SU-DHL-6 (cell line): ENCODE measurements at regions not wholly inside any gene's neighbourhood (a gene's known extent, or its start where the extent isn't known, plus 50 kb on each side); places are given as distances from the start of the nearest gene placed in this dataset.

Experiments used
- H2AFZ ChIP-seq: fragments of 200-600 bp; sonication (generic); 2 replicates; pipeline ENCODE4 v1.6.1; 2014; ENCODE audit warnings: low read depth, mild to moderate bottlenecking, moderate library complexity, mixed read lengths, antibody characterized with exemption, low read length; ENCODE audit not compliant: severe bottlenecking
- H3F3A ChIP-seq: fragments of 200-600 bp; shearing (Covaris generic); 2 replicates; pipeline ENCODE4 v1.6.0; 2016; ENCODE audit warnings: antibody characterized with exemption, mild to moderate bottlenecking; ENCODE audit not compliant: insufficient read depth
- H3K27ac ChIP-seq: fragments of 200-600 bp; sonication (generic); 2 replicates; pipeline ENCODE4 v1.5.1; 2016; ENCODE audit warnings: low read depth, mild to moderate bottlenecking, low read length, moderate library complexity, mixed read lengths
- H3K27me3 ChIP-seq: fragments of 200-600 bp; sonication (generic), shearing (Covaris generic); 2 replicates; pipeline ENCODE4 v1.6.0; 2014; ENCODE audit warnings: mild to moderate bottlenecking, low read length
- H3K36me3 ChIP-seq: fragments of 200-600 bp; sonication (generic); 2 replicates; pipeline ENCODE4 v1.6.1; 2014; ENCODE audit warnings: mild to moderate bottlenecking, low read length, mixed read lengths
- H3K4me2 ChIP-seq: fragments of 300-600, 200-600 bp; shearing (Covaris generic), sonication (generic); 2 replicates; pipeline ENCODE4 v1.6.0; 2014; ENCODE audit warnings: low read length, low read depth, mild to moderate bottlenecking; ENCODE audit not compliant: poor library complexity, severe bottlenecking
- H3K4me3 ChIP-seq: fragments of 200-600 bp; sonication (generic); 2 replicates; pipeline ENCODE4 v1.5.1; 2014; ENCODE audit warnings: antibody characterized with exemption, low read length, mild to moderate bottlenecking, mixed read lengths; ENCODE audit not compliant: insufficient read depth, poor library complexity, severe bottlenecking
- H3K79me2 ChIP-seq: fragments of 200-600 bp; sonication (generic); 2 replicates; pipeline ENCODE4 v1.6.1; 2014; ENCODE audit warnings: mild to moderate bottlenecking, low read length, moderate library complexity; ENCODE audit not compliant: insufficient read depth
- H3K9ac ChIP-seq: fragments of 200-600 bp; sonication (generic); 2 replicates; pipeline ENCODE4 v1.7.0; 2014; ENCODE audit warnings: mild to moderate bottlenecking, low read length
- H3K9me2 ChIP-seq: fragments of 200-600 bp; sonication (generic); replicated peaks from 2 replicates; pipeline ENCODE4 v1.6.1; 2014; ENCODE audit warnings: low read length; ENCODE audit not compliant: insufficient read depth
- H3K9me3 ChIP-seq: fragments of 200-600 bp; sonication (generic); 2 replicates; pipeline ENCODE4 v1.6.1; 2014; ENCODE audit warnings: low read length, mixed read lengths; ENCODE audit not compliant: insufficient read depth
- H4K20me1 ChIP-seq: fragments of 200-600 bp; sonication (generic); 2 replicates; pipeline ENCODE4 v1.6.1; 2014; ENCODE audit warnings: low read depth, mild to moderate bottlenecking, antibody characterized with exemption, low read length, moderate library complexity, mixed read lengths
- CTCF ChIP-seq: fragments of 200-600 bp; sonication (generic); IDR thresholded peaks from one replicate; pipeline ENCODE4 v1.5.1; 2017; ENCODE audit warnings: antibody characterized with exemption, mild to moderate bottlenecking, low read length, moderate library complexity; ENCODE audit not compliant: insufficient read depth, poor library complexity, severe bottlenecking
- EZH2phosphoT487 ChIP-seq: fragments of 200-600 bp; sonication (generic), shearing (Covaris generic); conservative IDR thresholded peaks from 2 replicates; pipeline ENCODE4 v1.6.1; 2018; ENCODE audit warnings: mild to moderate bottlenecking, antibody characterized with exemption, low read length, moderate library complexity, mixed read lengths

GRCh38 chr6:113643407-113643770 lies 213.8 kb upstream of the MARCKS start:
- Histone ChIP-seq H4K20me1 (no peaks in the 10 kb centered on the region), H3K4me3 (no peak overlapping the region), H3K9me3 (no peaks in the 10 kb centered on the region), H3K9me2 (no peaks in the 10 kb centered on the region), H3K9ac (no peak overlapping the region), H2AFZ (no peak overlapping the region), H3K27ac (no peak overlapping the region), H3K79me2 (no peaks in the 10 kb centered on the region), H3K4me2 (no peak overlapping the region), H3F3A (no peaks in the 10 kb centered on the region), H3K36me3 (no peaks in the 10 kb centered on the region), H3K27me3 (no peaks in the 10 kb centered on the region)
- TF ChIP-seq EZH2phosphoT487 (no peak), CTCF (no peak)

GRCh38 chr6:113644861-113645575 lies 212.1 kb upstream of the MARCKS start:
- Histone ChIP-seq H3K27me3 (no peaks in the 10 kb centered on the region), H3K79me2 (no peaks in the 10 kb centered on the region), H3K4me2 (no peak overlapping the region), H2AFZ (no peak overlapping the region), H3K36me3 (no peaks in the 10 kb centered on the region), H4K20me1 (no peaks in the 10 kb centered on the region), H3K27ac (no peak overlapping the region), H3K9me2 (no peaks in the 10 kb centered on the region), H3K4me3 (no peak overlapping the region), H3K9ac (no peak overlapping the region), H3K9me3 (no peaks in the 10 kb centered on the region), H3F3A (no peaks in the 10 kb centered on the region)
- TF ChIP-seq CTCF (no peak), EZH2phosphoT487 (no peak)

GRCh38 chr6:113645576-113645970 lies 211.6 kb upstream of the MARCKS start:
- H3K36me3 ChIP-seq, result no peaks in the 10 kb centered on the region
- no peak overlapping the region for H3K27ac ChIP-seq
- no peak overlapping the region for H3K4me3 ChIP-seq
- no peaks in the 10 kb centered on the region for H3K9me3 ChIP-seq
- H3K27me3 ChIP-seq, result no peaks in the 10 kb centered on the region
- no peak overlapping the region for H3K9ac ChIP-seq
- H3K9me2 ChIP-seq, result no peaks in the 10 kb centered on the region
- no peaks in the 10 kb centered on the region for H3K79me2 ChIP-seq
- H2AFZ ChIP-seq, result no peak overlapping the region
- no peak for TF ChIP-seq CTCF
- no peak for TF ChIP-seq EZH2phosphoT487
- H4K20me1 ChIP-seq, result no peaks in the 10 kb centered on the region
- H3F3A ChIP-seq, result no peaks in the 10 kb centered on the region
- no peak overlapping the region for H3K4me2 ChIP-seq
